Mammary epithelial cell (primary cell): ENCODE measurements at regions not wholly inside any gene's neighbourhood (a gene's known extent, or its start where the extent isn't known, plus 50 kb on each side); places are given as distances from the start of the nearest gene placed in this dataset.

Source experiments
- CTCF ChIP-seq, 2 donors: IDR thresholded peaks in 1 of 2; conservative IDR thresholded peaks in 1 of 2; 2 replicates each; pipeline ENCODE4 v1.5.1; 2011 to 2012; ENCODE audit warnings: inconsistent platforms in 2 of 2, low read length in 2 of 2, mild to moderate bottlenecking in 2 of 2, control low read depth in 1 of 2, low read depth in 1 of 2; ENCODE audit not compliant: insufficient read depth in 1 of 2; ENCODE audit errors: extremely low read depth in 1 of 2
- EZH2 ChIP-seq: IDR thresholded peaks from 2 replicates; pipeline ENCODE4 v1.6.1; 2012; ENCODE audit warnings: low read length, inconsistent platforms, borderline replicate concordance

DNA sequence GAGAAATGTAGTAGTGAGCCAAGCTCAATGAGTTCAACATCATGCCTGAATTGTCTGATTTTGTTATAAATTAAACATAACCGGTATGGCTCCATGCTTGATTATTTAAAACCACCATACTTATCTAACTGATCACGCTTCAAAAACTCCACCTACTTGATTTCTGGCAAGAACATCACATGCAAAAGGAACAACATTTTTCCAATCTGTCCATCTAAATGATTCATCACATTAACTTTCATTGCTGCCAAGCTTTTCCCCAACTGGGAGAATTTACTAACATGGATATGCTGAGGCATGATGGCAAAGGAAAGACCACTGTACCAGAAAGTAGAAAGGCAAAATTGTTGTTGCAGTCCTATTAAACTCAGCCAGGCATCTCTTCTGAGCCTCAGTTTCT lies 286.8 kb downstream of the TRIB2 start:
- TF ChIP-seq CTCF (conservative IDR thresholded peaks at IDR 0.05 in 1 of 2, IDR thresholded peaks at IDR 0.05 in 1 of 2; ENCODE audit: extremely low read depth in 1 of 2, insufficient read depth in 1 of 2, low read depth in 1 of 2, low read length in 2 of 2) (no peak), EZH2 (no peak)
